Progenitor cell of endocrine pancreas (in vitro differentiated cells): ENCODE measurements at regions not wholly inside any gene's neighbourhood (a gene's known extent, or its start where the extent isn't known, plus 50 kb on each side); places are given as distances from the start of the nearest gene placed in this dataset.

ENCODE experiments used
- DNase-seq: peaks from one replicate; pipeline ENCODE4 v3.0.0; 2021; ENCODE audit warnings: low spot score; ENCODE audit not compliant: unreplicated experiment
- H3K27ac Mint-ChIP-seq: 2 replicates; pipeline ENCODE4 v1.8.0; 2021; ENCODE audit warnings: mild to moderate bottlenecking, moderate library complexity, mixed read lengths
- H3K27me3 Mint-ChIP-seq: 2 replicates; pipeline ENCODE4 v1.8.0; 2021; ENCODE audit warnings: mixed read lengths
- H3K36me3 Mint-ChIP-seq: 2 replicates; pipeline ENCODE4 v1.8.0; 2022; ENCODE audit warnings: mixed read lengths; ENCODE audit not compliant: insufficient read depth
- H3K4me1 Mint-ChIP-seq: 2 replicates; pipeline ENCODE4 v1.8.0; 2021; ENCODE audit warnings: low read depth, mixed read lengths
- H3K4me3 Mint-ChIP-seq: 2 replicates; pipeline ENCODE4 v1.8.0; 2021; ENCODE audit warnings: low read depth, mild to moderate bottlenecking, moderate library complexity, mixed read lengths
- H3K9me3 Mint-ChIP-seq: 2 replicates; pipeline ENCODE4 v1.8.0; 2021; ENCODE audit warnings: low read depth, mixed read lengths
- CTCF ChIP-seq: fragments of 200-600 bp; sonication (generic); IDR thresholded peaks from one replicate; pipeline ENCODE4 v1.5.0; 2021; ENCODE audit warnings: antibody characterized with exemption, mild to moderate bottlenecking; ENCODE audit not compliant: unreplicated experiment

GRCh38 chr1:193926956-193927355 is 740.5 kb upstream of the B3GALT2 start:
- H3K36me3 Mint-ChIP-seq = peaks cover 2% of the 10 kb centered on the region
- no peak for DNase-seq
- TF ChIP-seq CTCF = no peak
- H3K9me3 Mint-ChIP-seq = peaks cover 5% of the 10 kb centered on the region
- H3K4me1 Mint-ChIP-seq = no peaks in the 10 kb centered on the region
- no peak overlapping the region for H3K4me3 Mint-ChIP-seq
- no peak overlapping the region for H3K27ac Mint-ChIP-seq
- H3K27me3 Mint-ChIP-seq = no peaks in the 10 kb centered on the region

DNA sequence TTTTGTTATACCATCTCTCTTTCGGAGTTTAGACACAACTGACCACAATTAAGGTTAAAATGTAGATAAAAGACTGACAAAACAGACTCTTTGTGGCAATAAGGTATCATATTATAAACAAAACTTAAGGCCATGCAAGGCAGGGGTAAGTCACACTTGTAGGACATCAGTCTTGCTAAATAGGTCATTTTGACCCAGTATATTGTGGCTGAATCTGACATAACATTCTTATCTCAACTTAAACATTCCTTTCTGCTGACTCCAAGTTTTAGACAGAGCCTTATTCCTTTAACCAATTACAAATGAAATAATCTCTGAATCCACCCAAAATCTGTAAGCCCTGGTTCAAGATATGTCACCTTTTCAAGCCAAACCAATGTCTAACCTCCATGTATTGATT is 733.4 kb upstream of the B3GALT2 start:
- peaks cover 10% of the 10 kb centered on the region for H3K9me3 Mint-ChIP-seq
- peaks cover 3% of the 10 kb centered on the region for H3K36me3 Mint-ChIP-seq
- H3K27me3 Mint-ChIP-seq = no peaks in the 10 kb centered on the region
- no peak overlapping the region for H3K27ac Mint-ChIP-seq
- peaks cover 8% of the 10 kb centered on the region for H3K4me1 Mint-ChIP-seq
- TF ChIP-seq CTCF = no peak
- DNase-seq = no peak
- H3K4me3 Mint-ChIP-seq = no peak overlapping the region

DNA sequence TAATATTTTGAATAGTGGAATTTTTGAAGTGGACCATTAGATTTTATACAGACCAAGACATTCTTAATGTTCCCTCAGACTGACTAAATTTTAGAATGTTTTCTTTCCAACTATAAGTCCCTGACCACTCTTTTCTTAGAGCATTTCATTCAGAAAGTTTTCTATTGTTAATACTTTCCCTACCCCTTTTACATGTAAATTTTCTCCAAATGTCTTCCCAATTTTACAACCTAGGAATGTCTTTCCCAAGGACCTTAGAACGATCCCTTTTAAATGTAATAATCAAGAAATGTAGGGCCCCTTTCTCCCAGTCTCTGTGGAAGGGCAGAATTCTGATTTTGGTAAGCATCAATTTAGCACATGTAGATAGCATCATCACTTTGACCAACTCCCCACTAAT is 730.0 kb upstream of the B3GALT2 start:
- Mint-ChIP-seq H3K4me1 (peaks cover 8% of the 10 kb centered on the region), H3K27me3 (no peaks in the 10 kb centered on the region), H3K36me3 (peaks cover 3% of the 10 kb centered on the region), H3K4me3 (no peak overlapping the region), H3K27ac (no peak overlapping the region), H3K9me3 (peaks cover 7% of the 10 kb centered on the region)
- no peak for DNase-seq
- no peak for TF ChIP-seq CTCF

GRCh38 chr1:193914871-193915270 is 728.5 kb upstream of the B3GALT2 start:
- no peak for DNase-seq
- peaks cover 3% of the 10 kb centered on the region for H3K4me1 Mint-ChIP-seq
- peaks cover 3% of the 10 kb centered on the region for H3K36me3 Mint-ChIP-seq
- no peak overlapping the region for H3K27ac Mint-ChIP-seq
- H3K27me3 Mint-ChIP-seq = no peaks in the 10 kb centered on the region
- peaks cover 7% of the 10 kb centered on the region for H3K9me3 Mint-ChIP-seq
- TF ChIP-seq CTCF = no peak
- H3K4me3 Mint-ChIP-seq = no peak overlapping the region

DNA sequence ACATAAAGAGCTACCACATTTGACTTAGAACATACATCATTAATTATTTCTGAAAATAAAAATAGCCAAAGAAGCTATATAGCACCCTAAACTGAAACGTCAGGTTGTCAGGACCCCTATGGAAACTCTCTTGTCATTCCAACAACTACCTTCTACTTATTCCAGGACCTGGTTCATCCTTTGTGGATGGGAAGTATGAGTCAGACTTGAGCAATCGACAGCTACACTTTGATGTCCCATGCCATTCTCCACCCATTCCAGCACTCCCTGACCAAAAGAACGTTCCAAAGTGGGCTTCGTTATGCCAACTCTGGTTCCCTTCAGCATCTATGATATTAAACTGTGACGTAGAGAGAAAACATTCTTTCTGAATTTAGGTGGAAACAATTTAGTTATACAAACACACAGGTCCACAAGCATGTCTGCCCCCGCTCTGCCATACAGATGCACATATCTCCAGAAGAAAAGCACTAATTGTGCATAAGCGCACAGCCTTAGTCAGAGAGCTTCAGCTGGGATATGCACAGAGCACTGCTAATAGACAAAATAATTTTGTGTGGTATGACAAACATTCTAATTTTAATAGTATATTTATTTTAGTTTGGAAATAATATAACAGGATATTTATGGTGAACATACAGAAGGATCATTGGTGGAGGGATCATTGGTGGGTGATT is 723.1 kb upstream of the B3GALT2 start:
- Mint-ChIP-seq H3K36me3 (no peaks in the 10 kb centered on the region), H3K27ac (no peak overlapping the region), H3K9me3 (no peaks in the 10 kb centered on the region), H3K4me1 (no peaks in the 10 kb centered on the region), H3K4me3 (no peak overlapping the region), H3K27me3 (no peaks in the 10 kb centered on the region)
- DNase-seq = no peak
- TF ChIP-seq CTCF = no peak
